Kidney (tissue), 13 donors: ENCODE measurements at regions not wholly inside any gene's neighbourhood (a gene's known extent, or its start where the extent isn't known, plus 50 kb on each side); places are given as distances from the start of the nearest gene placed in this dataset.

Source experiments
- DNase-seq, 5 donors: peaks; one replicate each; pipeline ENCODE4 v3.0.0-alpha.2; 2013 to 2020
- FAIRE-seq: peaks from 2 replicates; lab custom pipeline; 2012; peaks lifted over from hg19 to GRCh38; lab: Jason Lieb, UNC
- H3K27ac ChIP-seq, 2 donors: one replicate each; pipeline ENCODE4 v1.7.0; 2013; ENCODE audit warnings: low read depth in 2 of 2, low read length in 2 of 2, inconsistent platforms in 1 of 2
- H3K27me3 ChIP-seq: one replicate; pipeline ENCODE4 v1.7.1; 2013; ENCODE audit warnings: low read length, inconsistent platforms; ENCODE audit not compliant: control insufficient read depth, insufficient read depth
- H3K36me3 ChIP-seq, 3 donors: one replicate each; pipeline versions ENCODE4 v1.7.0 to v1.7.1; 2013; ENCODE audit warnings: low read length in 3 of 3, control low read depth in 1 of 3, inconsistent platforms in 1 of 3; ENCODE audit not compliant: insufficient read depth in 3 of 3, control insufficient read depth in 2 of 3
- H3K4me1 ChIP-seq, 3 donors: one replicate each; pipeline versions ENCODE4 v1.7.0 to v1.7.1; 2013; ENCODE audit warnings: low read length in 3 of 3, inconsistent platforms in 1 of 3, low read depth in 1 of 3; ENCODE audit not compliant: control insufficient read depth in 2 of 3, insufficient read depth in 2 of 3
- H3K4me3 ChIP-seq, 3 donors: one replicate each; pipeline versions ENCODE4 v1.7.0 to v1.8.1; 2013; ENCODE audit warnings: low read length in 3 of 3, control low read depth in 1 of 3, inconsistent platforms in 1 of 3
- H3K9ac ChIP-seq, 3 donors: one replicate each; pipeline versions ENCODE4 v1.7.0 to v1.7.1; 2013; ENCODE audit warnings: low read length in 3 of 3, control low read depth in 1 of 3, inconsistent platforms in 1 of 3
- H3K9me3 ChIP-seq, 3 donors: one replicate each; pipeline versions ENCODE4 v1.7.0 to v1.7.1; 2013; ENCODE audit warnings: low read length in 3 of 3, control low read depth in 1 of 3, inconsistent platforms in 1 of 3; ENCODE audit not compliant: control insufficient read depth in 2 of 3, insufficient read depth in 1 of 3
- CTCF ChIP-seq: IDR thresholded peaks from 3 replicates; pipeline ENCODE4 v1.5.1; 2012; ENCODE audit warnings: mild to moderate bottlenecking, moderate library complexity, borderline replicate concordance; ENCODE audit not compliant: insufficient read depth; ENCODE audit errors: extremely low read depth
- intact Hi-C: fragments of 100-400 bp; cut with DNase I; formaldehyde crosslinking; loops from one replicate; pipeline ENCODE4 v1.11.1; 2022
- donor health status: control.
- donor health status: control.
- donor health status: control.
- donor health status: control.
- donor health status: control.
- donor health status: DM: yes; HTN: yes; CAD: no.
- donor health status: Normal renal cell carcinoma (clear cell type).

GRCh38 chr6:97572943-97573342 lies 289.9 kb upstream of the MMS22L start:
- TF ChIP-seq CTCF = no peak
- FAIRE-seq = no peak
- Histone ChIP-seq H3K9me3 (no peaks in the 10 kb centered on the region), H3K4me1 (no peaks in the 10 kb centered on the region), H3K9ac (no peak overlapping the region), H3K27me3 (no peaks in the 10 kb centered on the region), H3K36me3 (no peaks in the 10 kb centered on the region), H3K4me3 (no peak overlapping the region), H3K27ac (no peak overlapping the region)
- DNase-seq = no peak
- intact Hi-C loops = no loop called here

- Histone ChIP-seq H3K4me3 (no peak overlapping the region), H3K9me3 (no peaks in the 10 kb centered on the region), H3K36me3 (no peaks in the 10 kb centered on the region), H3K4me1 (no peaks in the 10 kb centered on the region), H3K27ac (no peak overlapping the region), H3K9ac (no peak overlapping the region), H3K27me3 (no peaks in the 10 kb centered on the region)
- FAIRE-seq (no peak), DNase-seq (peak in 1 of 5 donors; percentile 6)
- intact Hi-C loops = no loop called here
- TF ChIP-seq CTCF = no peak
Measured at GRCh38 chr6:97586344-97586743, 303.3 kb upstream of the MMS22L start.

GRCh38 chr6:97591955-97592354 lies 308.9 kb upstream of the MMS22L start:
- H3K9ac ChIP-seq = no peak overlapping the region
- no peak overlapping the region for H3K27ac ChIP-seq
- H3K36me3 ChIP-seq = no peaks in the 10 kb centered on the region
- TF ChIP-seq CTCF = no peak
- H3K27me3 ChIP-seq = no peaks in the 10 kb centered on the region
- no peaks in the 10 kb centered on the region for H3K9me3 ChIP-seq
- DNase-seq = no peak
- H3K4me1 ChIP-seq = no peaks in the 10 kb centered on the region
- no peak for FAIRE-seq
- intact Hi-C loops = no loop called here
- no peak overlapping the region for H3K4me3 ChIP-seq

- Histone ChIP-seq H3K27me3 (no peaks in the 10 kb centered on the region), H3K4me1 (no peaks in the 10 kb centered on the region), H3K4me3 (no peak overlapping the region), H3K9ac (no peak overlapping the region), H3K27ac (no peak overlapping the region), H3K36me3 (no peaks in the 10 kb centered on the region), H3K9me3 (no peaks in the 10 kb centered on the region)
- FAIRE-seq = no peak
- intact Hi-C loops = no loop called here
- TF ChIP-seq CTCF = no peak
- DNase-seq = peak in 3 of 5 donors; percentile 11 to 58 (median 42)
Measured at GRCh38 chr6:97594844-97595243, 311.8 kb upstream of the MMS22L start.
